A673 (cell line): ENCODE measurements at regions not wholly inside any gene's neighbourhood (a gene's known extent, or its start where the extent isn't known, plus 50 kb on each side); places are given as distances from the start of the nearest gene placed in this dataset.

Source experiments
- CTCF ChIP-seq: fragments of 300-800, 200-600 bp; sonication (generic); conservative IDR thresholded peaks from 2 replicates; pipeline ENCODE4 v1.5.1; 2017; ENCODE audit warnings: low read depth, mild to moderate bottlenecking, antibody characterized with exemption, low read length, moderate library complexity, mixed read lengths
- EZH2 ChIP-seq: fragments of 200-600 bp; sonication (generic); IDR thresholded peaks from 2 replicates; pipeline ENCODE4 v1.6.1; 2017; ENCODE audit warnings: borderline replicate concordance, low read depth, mild to moderate bottlenecking, mixed read lengths, antibody characterized with exemption, low read length; ENCODE audit not compliant: poor library complexity, severe bottlenecking

- TF ChIP-seq CTCF (no peak), EZH2 (no peak)
Measured at GRCh38 chr2:16537347-16537746, 128.3 kb downstream of the CYRIA start.
